Left renal cortex interstitium (tissue), 4 donors: ENCODE measurements at regions not wholly inside any gene's neighbourhood (a gene's known extent, or its start where the extent isn't known, plus 50 kb on each side); places are given as distances from the start of the nearest gene placed in this dataset.

ENCODE experiments used
- DNase-seq, 4 donors: peaks; one replicate each; pipeline ENCODE4 v3.0.0-alpha.2; 2013; ENCODE audit warnings: low read depth in 4 of 4, low spot score in 2 of 4, missing footprints in 1 of 4

DNA sequence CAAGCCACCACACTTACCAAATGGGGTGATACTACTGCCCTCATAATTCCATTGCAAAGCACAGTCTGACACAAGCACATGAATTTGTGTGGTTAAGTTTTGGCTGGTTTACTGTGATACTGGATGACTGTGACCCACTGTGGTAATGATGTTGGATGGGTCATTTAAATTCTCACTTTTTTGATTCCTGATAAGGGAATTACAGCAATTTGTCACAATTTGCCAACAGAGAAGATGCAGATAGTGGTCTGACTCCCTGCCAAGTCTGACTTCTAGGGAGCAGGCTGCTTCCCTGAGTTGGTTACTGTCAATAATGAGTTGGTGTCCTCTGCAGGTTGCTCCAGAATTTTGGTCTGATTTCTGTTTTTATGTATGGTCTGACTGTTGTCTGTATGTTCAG lies 731.9 kb downstream of the MTRR start:
- DNase-seq, result no peak

DNA sequence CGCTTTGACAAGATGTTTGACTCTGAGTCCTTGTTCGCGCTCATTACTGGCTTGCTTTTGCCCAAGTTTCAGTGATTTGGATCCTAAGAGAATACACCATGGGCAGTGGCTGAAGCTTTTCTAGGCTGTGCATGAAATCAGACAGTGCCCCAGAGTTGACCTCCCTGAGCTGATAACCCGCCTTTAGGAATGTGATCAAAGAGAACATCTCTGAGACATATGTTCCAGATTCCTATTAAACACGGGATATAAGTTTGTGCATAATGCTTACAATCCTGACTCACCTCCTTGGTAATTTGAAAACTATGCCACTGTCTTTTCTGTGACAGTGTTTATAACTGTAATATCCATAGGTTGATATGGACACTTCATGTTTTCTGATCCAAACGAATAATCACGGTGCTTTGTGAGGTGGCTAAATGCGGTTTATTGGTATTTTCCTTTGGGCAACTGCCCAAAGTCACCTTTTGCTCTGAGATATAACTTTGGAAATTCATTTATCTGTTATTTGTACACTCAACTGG lies 732.9 kb downstream of the MTRR start:
- DNase-seq, result no peak

DNA sequence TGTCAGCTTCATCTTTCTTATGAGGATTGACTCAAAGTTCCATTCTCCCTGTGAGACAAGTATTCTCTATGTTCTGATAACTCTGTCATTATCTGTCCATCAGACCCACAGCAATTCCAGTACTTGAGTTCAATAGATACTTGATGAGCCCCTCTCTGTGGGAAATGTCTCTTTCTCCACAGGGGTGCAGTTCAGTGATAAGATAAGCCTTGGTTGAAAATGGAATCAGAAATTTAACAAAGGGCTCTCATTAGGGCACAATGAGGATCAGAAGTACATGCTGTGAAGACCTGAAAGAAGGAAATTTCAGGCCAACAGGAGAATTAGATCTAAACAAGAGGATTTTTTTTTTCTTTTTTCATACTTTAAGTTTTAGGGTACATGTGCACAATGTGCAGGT lies 737.3 kb downstream of the MTRR start:
- no peak for DNase-seq

DNA sequence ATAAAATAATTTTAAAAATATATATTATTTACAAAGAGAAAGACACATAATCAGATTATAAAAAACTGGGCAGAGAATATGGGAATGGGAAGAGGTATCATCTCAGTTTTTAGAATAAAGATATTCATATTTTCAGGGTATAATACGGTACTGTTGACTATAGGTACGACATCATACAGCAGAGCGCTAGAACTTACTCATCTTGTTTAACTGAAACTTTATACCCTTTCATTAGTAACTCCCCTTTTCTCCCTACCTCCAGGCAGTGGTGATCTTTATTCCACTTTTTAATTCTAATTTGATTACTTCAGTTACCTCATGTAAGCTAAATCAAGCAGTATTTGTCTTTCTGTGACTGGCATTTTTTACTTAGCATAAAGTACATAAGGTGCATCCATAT lies 742.1 kb downstream of the MTRR start:
- no peak for DNase-seq

DNA sequence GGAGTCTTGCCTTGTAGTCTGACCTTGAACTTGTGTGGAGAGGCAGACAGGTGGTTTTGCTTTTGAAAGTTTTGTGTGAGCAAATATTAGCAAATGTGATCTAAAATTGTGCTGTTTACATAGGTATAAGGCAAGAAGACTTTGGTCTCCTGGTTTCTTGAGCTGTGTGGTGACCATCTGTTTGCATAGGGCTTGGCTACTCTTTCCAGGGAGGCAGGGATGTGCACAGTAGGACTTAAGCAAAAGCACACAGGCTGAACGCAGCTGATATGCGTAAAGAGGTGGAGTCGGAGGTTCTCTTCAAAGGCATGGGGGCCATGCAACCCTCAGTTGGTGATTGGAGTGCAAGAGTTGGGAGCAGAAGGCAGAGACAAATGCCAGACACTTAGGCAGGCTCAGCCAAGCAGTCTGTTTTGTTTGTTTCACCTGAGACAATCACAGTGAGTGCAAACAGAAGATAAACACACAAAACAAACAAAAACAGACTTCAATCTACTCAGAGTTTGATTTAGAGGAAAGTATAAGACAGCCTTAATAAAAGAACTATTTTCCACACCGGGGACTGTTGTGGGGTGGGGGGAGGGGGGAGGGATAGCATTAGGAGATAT lies 744.2 kb downstream of the MTRR start:
- DNase-seq, result no peak

DNA sequence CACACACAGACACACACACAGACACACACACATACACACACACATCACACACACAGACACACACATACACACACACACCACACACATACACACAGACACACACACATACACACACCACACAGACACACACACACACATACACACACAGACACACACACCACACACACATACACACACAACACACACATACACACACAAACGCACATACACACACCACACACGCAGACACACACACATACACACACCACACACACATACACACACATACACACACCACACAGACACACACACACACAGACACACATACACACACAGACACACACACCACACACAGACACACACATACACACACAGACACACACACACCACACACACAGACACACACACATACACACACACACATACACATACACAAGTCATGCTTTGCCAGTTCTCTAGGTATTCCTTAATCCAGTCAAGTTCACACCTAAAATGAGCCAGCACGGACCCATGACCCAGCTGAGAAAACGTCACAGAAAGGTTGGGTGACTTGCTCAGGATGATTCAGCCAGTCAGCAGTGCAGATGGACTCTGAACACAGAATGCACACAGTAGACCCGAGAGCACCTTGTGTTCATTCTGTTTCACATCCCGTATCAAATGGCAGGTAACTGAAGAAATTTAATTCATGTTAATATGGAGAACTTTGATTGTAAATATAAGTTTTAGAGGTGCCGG lies 746.4 kb downstream of the MTRR start:
- no peak for DNase-seq

DNA sequence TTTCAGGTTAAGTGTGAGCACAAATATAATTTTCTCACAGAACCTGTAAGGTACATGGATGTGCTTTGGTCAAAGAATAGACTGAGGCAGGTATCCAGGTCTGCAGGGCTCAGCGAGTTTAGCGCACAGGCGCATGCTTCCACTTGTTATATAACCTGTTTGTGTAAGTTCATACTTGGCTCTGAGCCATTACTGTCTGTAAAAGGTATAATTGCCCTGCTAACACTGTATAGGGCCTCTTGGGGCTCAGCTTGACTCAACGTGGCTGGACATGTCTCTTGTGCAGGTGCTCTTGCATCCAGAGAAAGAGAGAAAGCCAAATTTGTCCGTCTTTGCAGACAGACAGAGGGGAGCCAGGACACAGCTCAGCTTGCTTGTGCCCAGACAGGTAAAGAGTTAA lies 759.6 kb downstream of the MTRR start:
- DNase-seq, result no peak

DNA sequence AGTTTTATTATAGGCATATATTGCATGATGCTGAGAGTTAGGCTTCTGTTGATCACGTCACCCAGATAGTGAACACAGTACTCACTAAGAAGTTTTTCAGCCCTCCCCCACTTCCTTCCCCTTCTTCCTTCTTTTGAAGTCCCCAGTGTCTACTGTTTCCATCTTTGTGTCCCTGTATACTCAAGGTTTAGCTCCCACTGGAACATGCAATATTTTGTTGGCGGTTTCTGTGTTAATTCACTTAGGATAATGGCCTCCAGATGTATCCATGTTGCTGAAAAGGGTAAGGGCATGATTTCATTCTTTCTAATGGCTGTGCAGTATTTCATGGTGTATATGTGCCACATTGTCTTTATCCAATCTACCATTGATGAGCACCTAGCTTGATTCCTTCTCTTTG lies 764.3 kb downstream of the MTRR start:
- no peak for DNase-seq

DNA sequence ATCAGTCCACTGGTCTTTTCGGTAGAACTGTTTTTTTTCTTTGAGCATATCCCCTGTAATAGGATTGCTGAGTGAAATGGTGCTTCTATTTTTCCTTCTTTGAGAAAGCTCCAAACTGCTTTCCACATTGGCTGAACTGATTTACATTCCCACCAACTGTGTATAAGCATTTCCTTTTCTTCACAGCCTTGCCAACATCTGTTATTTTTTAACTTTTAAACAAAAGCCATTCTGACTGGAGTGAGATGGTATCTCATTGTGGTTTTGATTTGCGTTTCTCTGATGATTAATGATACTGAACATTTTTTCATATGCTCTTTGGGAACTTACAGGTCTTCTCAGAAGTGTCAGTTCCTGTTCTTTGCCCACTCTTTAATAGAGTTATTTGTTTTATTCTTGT lies 764.7 kb downstream of the MTRR start:
- no peak for DNase-seq

DNA sequence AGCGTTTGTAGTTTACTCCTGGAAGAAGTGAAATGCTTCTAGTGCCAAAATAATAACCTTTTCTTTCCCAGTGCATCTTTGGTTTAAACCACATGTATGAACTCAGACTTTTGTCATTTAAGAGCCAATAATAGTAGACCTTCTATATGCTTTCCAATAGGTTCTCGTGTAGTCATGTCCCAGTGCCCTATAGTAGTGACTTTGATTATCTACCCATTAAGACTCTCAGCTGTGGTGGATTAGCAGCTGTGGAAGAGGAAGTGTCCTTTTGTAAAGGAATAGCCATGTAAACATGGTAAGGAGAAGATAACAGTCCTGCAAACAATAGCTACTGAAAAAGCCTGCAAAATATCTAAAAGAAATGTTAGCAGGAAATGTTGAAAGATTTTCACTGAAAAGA lies 765.3 kb downstream of the MTRR start:
- DNase-seq, result no peak

DNA sequence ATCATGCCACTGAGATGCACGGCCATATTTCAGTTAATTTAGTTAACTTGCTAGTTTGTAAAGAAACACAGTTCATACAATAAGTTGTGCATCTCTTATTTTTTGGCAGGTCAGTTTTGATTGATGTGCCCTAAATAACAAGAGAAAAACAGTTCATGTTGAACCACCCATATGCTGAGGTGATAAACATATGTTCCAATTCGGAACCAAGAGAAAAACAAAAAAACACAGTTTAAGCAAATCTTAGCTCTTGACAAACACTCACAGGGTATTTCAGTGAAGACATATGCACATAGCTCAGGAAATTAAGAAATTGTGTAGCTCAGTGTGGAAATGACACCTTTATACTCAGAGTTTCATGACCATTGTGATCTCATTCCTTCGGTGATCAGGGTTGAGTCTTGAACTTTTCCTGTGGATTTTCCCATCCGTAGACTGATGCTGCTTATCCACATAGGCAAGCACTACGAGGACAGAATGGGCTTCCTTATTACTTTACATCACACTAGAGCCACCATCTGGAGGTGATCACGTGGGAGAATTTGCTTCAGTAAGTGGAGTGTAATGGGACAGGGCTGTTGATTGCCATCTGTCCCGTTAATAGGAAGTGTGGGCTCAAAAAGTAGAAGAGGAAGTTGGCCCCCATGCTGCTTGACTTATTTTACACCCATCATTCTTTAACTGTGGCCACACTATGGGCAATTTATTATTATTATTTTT lies 773.0 kb downstream of the MTRR start:
- DNase-seq, result no peak

DNA sequence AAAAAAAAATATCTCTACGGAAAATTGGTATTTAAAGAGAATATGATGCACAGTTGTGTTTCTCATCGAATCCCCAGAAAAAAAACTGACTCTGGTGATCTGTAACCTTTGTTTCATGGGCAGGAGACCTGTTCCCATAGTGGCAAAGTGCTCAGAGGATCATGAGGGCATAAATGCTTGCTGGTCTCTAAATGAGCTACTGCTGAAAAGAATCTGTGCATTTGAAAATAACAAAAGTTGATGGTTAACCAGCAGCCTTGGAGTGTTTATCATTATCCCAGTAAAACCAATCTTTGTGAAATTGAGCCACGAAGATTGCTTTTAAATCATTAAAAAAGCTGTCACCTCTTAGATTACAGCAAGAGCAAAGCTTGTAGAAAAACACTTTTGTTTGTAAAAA lies 775.4 kb downstream of the MTRR start:
- no peak for DNase-seq

DNA sequence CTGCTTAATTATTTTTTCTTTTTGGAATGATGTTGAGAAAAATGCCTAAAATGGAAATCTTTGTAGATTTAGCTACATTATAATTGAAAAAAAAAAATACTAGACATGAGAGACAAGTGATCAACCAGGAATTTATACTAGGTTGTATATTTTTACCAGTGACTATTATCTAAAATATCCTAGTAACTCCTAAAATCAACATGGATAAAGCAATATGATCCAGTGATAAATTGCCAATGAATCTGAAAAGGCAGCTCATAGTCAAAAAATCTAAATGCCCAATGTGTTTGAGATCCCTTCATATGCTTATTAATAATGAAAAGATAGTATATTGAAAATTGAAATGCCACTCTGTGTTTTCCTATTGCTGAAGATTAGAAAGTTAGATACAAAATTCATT lies 778.2 kb downstream of the MTRR start:
- DNase-seq, result no peak

DNA sequence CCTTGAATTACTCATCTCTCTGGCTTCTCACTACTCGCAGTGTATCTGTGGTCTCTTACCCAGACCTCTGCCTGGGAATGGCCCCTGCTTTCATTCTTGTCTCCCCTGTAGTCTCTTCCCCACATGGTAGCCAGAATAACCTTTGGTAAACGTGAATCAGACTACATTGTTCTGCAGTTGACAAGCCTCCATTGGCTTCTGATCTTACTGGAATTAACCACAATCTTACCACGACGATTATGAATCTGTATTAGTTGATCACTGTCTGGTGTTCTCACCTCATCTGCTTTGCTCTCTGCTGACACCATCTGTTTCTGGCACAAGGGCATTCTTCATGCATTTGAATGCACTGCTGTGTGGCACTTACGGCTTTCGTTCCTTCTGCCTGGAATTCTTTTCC lies 781.2 kb downstream of the MTRR start:
- no peak for DNase-seq

DNA sequence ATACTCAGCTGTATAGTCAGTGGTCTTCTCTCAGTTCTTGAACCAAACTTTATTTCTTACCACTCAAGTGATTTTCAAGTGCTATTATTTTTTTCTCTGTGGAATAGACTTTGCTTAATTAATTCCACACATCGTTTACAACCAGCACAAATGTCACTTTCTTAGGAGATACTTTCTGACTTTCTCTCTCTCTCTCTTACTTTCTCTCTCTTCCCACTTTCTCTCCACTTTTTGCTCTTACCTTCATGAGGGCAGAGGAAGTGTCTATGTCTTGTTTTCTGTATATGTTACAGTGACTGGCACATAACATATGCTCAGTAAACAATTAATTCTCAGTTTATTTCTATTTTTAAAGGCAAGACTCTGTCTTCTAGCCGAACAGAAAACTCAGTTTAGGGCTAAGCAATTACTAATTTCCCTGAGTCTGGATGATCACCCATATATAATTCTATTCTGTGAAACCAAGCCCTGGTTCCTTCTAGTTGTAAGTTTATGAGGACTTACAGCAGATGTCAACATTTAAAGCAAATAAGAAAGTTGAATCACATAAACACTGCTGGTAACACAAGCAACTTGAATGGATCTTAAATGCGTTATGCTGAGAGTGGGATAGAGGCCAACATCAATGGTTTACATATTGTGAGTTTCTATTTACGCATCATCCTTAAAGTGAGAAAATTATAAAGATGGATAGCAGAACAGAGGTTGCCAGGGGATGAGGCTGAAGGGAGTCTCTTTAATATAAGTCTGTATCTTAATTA lies 791.4 kb downstream of the MTRR start:
- no peak for DNase-seq

DNA sequence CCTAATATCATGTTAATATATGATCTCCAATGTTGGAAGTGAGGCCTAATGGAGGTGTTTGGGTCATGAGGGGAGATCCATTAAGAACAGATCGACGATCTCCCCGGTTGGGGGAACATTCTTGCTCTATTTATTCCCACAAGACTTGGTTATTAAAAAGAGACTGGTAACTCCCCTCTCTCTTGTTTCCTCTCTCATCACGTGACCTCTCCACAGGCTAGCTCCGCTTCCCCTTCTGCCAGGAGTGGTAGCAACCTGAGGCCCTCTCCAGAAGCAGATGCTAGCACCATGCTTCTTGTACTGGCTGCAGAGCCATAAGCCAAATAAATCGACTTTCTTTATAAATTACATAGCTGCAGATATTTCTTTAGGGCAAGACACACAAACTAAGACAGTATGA lies 794.4 kb downstream of the MTRR start:
- DNase-seq, result no peak

DNA sequence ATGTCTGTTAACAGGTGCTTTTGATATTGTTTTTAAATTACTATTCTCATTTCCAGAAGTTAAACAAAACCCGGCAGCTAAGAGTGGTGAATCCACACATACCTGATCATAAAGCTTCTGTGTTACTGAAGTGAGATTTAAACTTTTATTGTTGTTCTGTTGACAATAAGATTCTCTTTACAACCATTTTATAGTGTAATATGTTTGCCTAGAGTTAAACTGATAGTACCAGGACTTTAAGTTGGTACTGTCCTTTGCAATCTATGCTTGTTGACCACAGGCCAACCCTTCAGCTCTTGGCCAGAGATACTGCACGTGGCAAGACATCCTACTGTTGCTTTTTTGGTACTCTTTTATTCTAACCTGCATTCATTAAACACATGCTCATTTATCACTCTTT lies 806.2 kb downstream of the MTRR start:
- DNase-seq, result no peak

DNA sequence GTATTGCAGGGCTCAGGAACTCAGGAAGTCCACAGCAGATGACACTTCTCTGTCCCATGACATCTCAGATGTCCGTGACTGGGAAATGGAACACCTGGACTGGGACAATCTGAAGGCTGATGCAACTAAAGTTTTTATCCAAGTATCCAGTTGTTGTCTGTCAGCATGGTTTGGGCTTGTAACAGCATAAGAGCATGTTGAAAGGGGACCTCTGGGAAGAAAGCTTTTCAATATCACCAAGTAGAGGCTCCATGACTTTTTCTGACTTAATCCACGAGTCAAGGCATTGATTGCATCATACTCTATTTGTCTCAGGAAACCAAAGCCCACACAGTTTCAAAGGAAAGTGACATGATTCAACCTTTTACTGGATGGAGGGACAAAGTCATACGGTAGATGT lies 807.7 kb downstream of the MTRR start:
- no peak for DNase-seq

DNA sequence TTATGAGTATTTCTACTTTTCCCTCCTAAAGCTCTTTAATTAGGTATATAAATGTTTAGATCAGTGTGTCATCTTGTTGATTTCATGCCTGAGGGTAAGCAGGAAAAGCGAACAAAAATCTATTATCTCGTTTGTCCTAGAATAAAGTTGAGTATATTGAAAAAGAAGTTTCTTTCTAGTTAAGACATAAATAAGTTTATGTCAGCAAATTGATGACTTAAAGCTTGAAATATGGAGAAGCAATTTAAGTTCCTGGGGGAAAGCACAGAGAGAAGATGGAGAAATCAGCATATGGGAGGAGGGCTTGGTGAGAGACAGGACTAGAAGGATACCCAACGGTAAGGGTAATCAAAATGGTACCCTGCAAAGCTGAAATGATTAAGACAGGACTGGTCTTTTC lies 813.4 kb downstream of the MTRR start:
- no peak for DNase-seq

DNA sequence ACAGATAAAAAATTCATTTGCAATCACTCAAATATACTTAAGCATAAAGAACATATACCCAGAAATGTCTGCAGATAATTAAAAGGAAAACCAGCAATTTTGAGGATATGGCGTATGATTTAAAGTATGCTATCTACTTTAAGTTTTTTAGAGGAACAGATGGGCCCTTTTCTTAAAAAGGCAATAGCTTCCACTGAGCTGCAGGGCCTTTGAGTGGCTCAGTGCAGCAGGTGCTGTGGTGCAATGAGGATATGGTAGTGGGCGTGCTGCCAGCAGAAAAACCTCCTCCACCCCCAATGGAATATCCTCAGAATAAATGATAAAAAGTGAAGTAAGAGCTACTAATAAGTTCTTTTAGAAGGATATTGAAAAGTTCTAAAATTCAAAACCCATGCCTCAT lies 814.5 kb downstream of the MTRR start:
- DNase-seq, result no peak

DNA sequence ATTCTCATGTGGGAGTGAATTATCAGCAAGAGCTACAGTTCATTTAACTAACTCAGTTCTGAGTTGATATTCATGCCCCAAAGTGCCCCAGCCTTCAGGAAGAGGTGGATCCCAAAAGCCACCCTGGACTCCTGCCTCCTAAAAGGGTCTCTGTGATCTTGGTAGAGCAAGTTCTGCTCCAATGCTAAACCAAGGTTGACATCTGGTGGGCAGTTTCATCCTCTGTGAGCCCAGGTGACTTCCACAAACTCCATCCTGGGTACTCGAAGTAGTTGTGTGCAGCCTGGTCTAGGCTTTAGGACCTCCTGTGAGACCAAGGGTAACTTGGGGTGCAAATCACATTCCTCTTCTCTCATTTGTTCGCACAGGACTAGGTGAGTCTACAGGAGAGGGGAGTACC lies 816.8 kb downstream of the MTRR start:
- no peak for DNase-seq
